Activated naive CD4-positive, alpha-beta T cell treated with anti-CD3 and anti-CD28 coated beads, Interleukin-2, amount 50 U/mL, for 24 hours (primary cell): ENCODE measurements at regions not wholly inside any gene's neighbourhood (a gene's known extent, or its start where the extent isn't known, plus 50 kb on each side); places are given as distances from the start of the nearest gene placed in this dataset.
"Not testable (repeated sequence)": the region's sequence is repeated elsewhere in the genome, so short reads cannot be mapped to it uniquely, and the experiment has no call there.

Source experiments
- H3K27ac Mint-ChIP-seq: one replicate; pipeline ENCODE4 v1.8.0; 2021; ENCODE audit warnings: mild to moderate bottlenecking, mixed read lengths
- H3K27me3 Mint-ChIP-seq: one replicate; pipeline ENCODE4 v1.8.0; 2021; ENCODE audit warnings: mixed read lengths
- H3K36me3 Mint-ChIP-seq: one replicate; pipeline ENCODE4 v1.8.0; 2021; ENCODE audit warnings: mixed read lengths
- H3K4me1 Mint-ChIP-seq: one replicate; pipeline ENCODE4 v1.8.0; 2021; ENCODE audit warnings: mixed read lengths
- H3K4me3 Mint-ChIP-seq: one replicate; pipeline ENCODE4 v1.8.0; 2021; ENCODE audit warnings: mild to moderate bottlenecking, mixed read lengths
- H3K9me3 Mint-ChIP-seq: one replicate; pipeline ENCODE4 v1.8.0; 2021; ENCODE audit warnings: mixed read lengths

- H3K9me3 Mint-ChIP-seq, result peaks cover 4% of the 10 kb centered on the region
- peaks cover 1% of the 10 kb centered on the region for H3K36me3 Mint-ChIP-seq
- H3K27me3 Mint-ChIP-seq, result peaks cover 2% of the 10 kb centered on the region
- peaks cover 14% of the 10 kb centered on the region for H3K4me1 Mint-ChIP-seq
- H3K27ac Mint-ChIP-seq, result no peak overlapping the region
- no peak overlapping the region for H3K4me3 Mint-ChIP-seq
Observed at GRCh38 chr10:4240608-4241197, 455.7 kb upstream of the KLF6 start.

- H3K27ac Mint-ChIP-seq, result no peak overlapping the region
- H3K36me3 Mint-ChIP-seq, result no peaks in the 10 kb centered on the region
- peaks cover 17% of the 10 kb centered on the region for H3K4me1 Mint-ChIP-seq
- no peaks in the 10 kb centered on the region for H3K27me3 Mint-ChIP-seq
- H3K9me3 Mint-ChIP-seq, result peaks cover 4% of the 10 kb centered on the region
- H3K4me3 Mint-ChIP-seq, result no peak overlapping the region
Observed at GRCh38 chr10:4239186-4239585, 454.2 kb upstream of the KLF6 start.

DNA sequence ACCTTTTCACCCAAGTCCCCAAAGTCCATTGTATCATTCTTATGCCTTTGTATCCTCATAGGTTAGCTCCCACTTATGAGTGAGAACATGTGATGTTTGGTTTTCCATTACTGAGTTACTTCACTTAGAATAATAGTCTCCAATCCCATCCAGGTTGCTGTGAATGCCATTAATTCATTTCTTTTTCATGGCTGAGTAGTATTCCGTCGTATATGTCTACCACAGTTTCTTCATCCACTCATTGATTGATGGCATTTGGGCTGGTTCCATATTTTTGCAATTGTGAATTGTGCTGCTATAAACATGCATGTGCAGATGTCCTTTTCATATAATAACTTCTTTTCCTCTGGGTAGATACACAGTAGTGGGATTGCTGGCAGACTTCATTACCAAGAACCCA, 451.9 kb upstream of the KLF6 start:
- not testable (repeated sequence) for H3K4me3 Mint-ChIP-seq, H3K4me1 Mint-ChIP-seq, H3K27ac Mint-ChIP-seq, H3K27me3 Mint-ChIP-seq, H3K36me3 Mint-ChIP-seq, H3K9me3 Mint-ChIP-seq

GRCh38 chr10:4234661-4235060, 449.7 kb upstream of the KLF6 start:
- H3K4me3 Mint-ChIP-seq, result no peak overlapping the region
- H3K27ac Mint-ChIP-seq, result peak overlapping the region; percentile 43

GRCh38 chr10:4231439-4231838, 446.4 kb upstream of the KLF6 start:
- Mint-ChIP-seq H3K9me3 (no peaks in the 10 kb centered on the region), H3K4me1 (peaks cover 8% of the 10 kb centered on the region), H3K27ac (no peak overlapping the region), H3K4me3 (no peak overlapping the region), H3K27me3 (no peaks in the 10 kb centered on the region), H3K36me3 (no peaks in the 10 kb centered on the region)

More at GRCh38 chr10:4234661-4235060, 449.7 kb upstream of the KLF6 start:
- Mint-ChIP-seq H3K27me3 (no peaks in the 10 kb centered on the region), H3K9me3 (peaks cover 4% of the 10 kb centered on the region), H3K36me3 (no peaks in the 10 kb centered on the region), H3K4me1 (peaks cover 8% of the 10 kb centered on the region)

- H3K27me3 Mint-ChIP-seq, result no peaks in the 10 kb centered on the region
- H3K4me3 Mint-ChIP-seq, result no peak overlapping the region
- H3K9me3 Mint-ChIP-seq, result no peaks in the 10 kb centered on the region
- H3K4me1 Mint-ChIP-seq, result peaks cover 8% of the 10 kb centered on the region
- no peak overlapping the region for H3K27ac Mint-ChIP-seq
- H3K36me3 Mint-ChIP-seq, result no peaks in the 10 kb centered on the region
Observed at GRCh38 chr10:4230036-4230435, 445.0 kb upstream of the KLF6 start.

- Mint-ChIP-seq H3K4me1 (peaks cover 4% of the 10 kb centered on the region), H3K4me3 (no peak overlapping the region), H3K36me3 (no peaks in the 10 kb centered on the region), H3K27me3 (no peaks in the 10 kb centered on the region), H3K27ac (no peak overlapping the region), H3K9me3 (no peaks in the 10 kb centered on the region)
Observed at GRCh38 chr10:4229106-4229505, 444.1 kb upstream of the KLF6 start.

GRCh38 chr10:4227586-4227985, 442.6 kb upstream of the KLF6 start:
- Mint-ChIP-seq H3K27ac (no peak overlapping the region), H3K36me3 (no peaks in the 10 kb centered on the region), H3K9me3 (no peaks in the 10 kb centered on the region), H3K27me3 (no peaks in the 10 kb centered on the region), H3K4me1 (peaks cover 4% of the 10 kb centered on the region), H3K4me3 (no peak overlapping the region)

- no peaks in the 10 kb centered on the region for H3K9me3 Mint-ChIP-seq
Observed at GRCh38 chr10:4226941-4227540, 442.0 kb upstream of the KLF6 start.

DNA sequence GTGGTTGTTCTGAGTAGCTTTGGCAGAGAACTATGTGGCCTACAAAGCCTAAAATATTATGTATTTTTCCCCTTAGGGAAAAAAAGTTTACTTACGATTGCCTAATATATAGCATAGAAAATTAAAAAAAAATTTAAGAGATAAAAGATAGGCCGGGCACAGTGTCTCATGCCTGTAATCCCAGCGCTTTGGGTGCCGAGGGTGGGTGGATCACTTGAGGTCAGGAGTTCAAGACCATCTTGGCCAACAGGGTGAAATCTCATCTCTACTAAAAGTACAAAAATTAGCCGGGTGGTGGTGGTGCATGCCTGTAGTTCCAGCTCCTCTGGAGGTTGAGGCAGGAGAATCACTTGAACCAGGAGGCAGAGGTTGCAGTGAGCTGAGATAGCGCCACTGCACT, 439.2 kb upstream of the KLF6 start:
- Mint-ChIP-seq H3K36me3 (no peaks in the 10 kb centered on the region), H3K4me3 (no peak overlapping the region), H3K27ac (no peak overlapping the region), H3K9me3 (no peaks in the 10 kb centered on the region), H3K4me1 (peaks cover 12% of the 10 kb centered on the region), H3K27me3 (no peaks in the 10 kb centered on the region)

More at GRCh38 chr10:4226941-4227540, 442.0 kb upstream of the KLF6 start:
- H3K27me3 Mint-ChIP-seq, result no peaks in the 10 kb centered on the region
- H3K4me1 Mint-ChIP-seq, result peaks cover under 1% of the 10 kb centered on the region
- no peaks in the 10 kb centered on the region for H3K36me3 Mint-ChIP-seq
- no peak overlapping the region for H3K4me3 Mint-ChIP-seq
- H3K27ac Mint-ChIP-seq, result no peak overlapping the region

DNA sequence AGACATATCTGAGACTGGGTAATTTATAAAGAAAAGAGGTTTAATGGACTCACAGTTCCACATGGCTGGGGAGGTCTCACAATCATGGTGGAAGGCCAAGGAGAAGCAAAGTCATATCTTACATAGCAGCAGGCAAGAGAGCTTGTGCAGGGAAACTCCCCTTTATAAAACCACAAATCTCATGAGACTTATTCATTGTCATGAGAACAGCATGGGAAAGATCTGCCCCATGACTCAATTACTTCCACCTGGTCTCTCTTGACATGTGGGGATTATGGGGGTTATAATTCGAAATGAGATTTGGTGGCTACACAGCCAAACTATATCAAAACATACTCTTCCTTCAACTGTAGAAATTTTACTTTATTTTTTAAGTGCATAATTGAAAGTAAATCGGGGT, 436.3 kb upstream of the KLF6 start:
- Mint-ChIP-seq H3K27ac (peak overlapping the region; percentile 71), H3K4me1 (peaks cover 16% of the 10 kb centered on the region)
- not testable (repeated sequence) for H3K4me3 Mint-ChIP-seq, H3K9me3 Mint-ChIP-seq, H3K27me3 Mint-ChIP-seq, H3K36me3 Mint-ChIP-seq

DNA sequence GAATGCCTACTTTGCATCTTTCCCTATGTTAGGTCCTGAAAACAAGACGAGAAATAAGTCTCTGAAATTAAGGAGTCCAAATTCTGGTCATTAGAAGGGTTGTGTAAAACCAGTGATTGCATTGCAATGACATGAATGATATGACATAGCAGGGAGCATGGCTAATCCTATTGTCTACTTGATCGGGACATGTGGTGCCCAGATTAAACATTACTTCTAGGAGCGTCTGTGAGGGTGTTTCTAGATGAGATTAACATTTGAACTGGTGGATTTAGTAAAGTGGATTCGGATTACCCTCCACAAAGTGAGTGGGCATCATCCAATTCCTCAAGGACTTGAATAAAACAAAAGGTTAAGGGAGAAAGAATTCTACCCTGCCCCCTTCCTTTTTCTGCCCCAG, 434.9 kb upstream of the KLF6 start:
- Mint-ChIP-seq H3K27me3 (no peaks in the 10 kb centered on the region), H3K9me3 (no peaks in the 10 kb centered on the region), H3K4me3 (no peak overlapping the region), H3K27ac (no peak overlapping the region), H3K36me3 (peaks cover 2% of the 10 kb centered on the region), H3K4me1 (peaks cover 24% of the 10 kb centered on the region)

- no peak overlapping the region for H3K4me3 Mint-ChIP-seq
- no peaks in the 10 kb centered on the region for H3K27me3 Mint-ChIP-seq
- no peak overlapping the region for H3K27ac Mint-ChIP-seq
- H3K4me1 Mint-ChIP-seq, result peaks cover 24% of the 10 kb centered on the region
- H3K9me3 Mint-ChIP-seq, result no peaks in the 10 kb centered on the region
- H3K36me3 Mint-ChIP-seq, result peaks cover 2% of the 10 kb centered on the region
Observed at GRCh38 chr10:4217653-4218052, 432.6 kb upstream of the KLF6 start.

GRCh38 chr10:4217187-4217586, 432.2 kb upstream of the KLF6 start:
- Mint-ChIP-seq H3K4me3 (no peak overlapping the region), H3K9me3 (no peaks in the 10 kb centered on the region), H3K4me1 (peaks cover 24% of the 10 kb centered on the region), H3K36me3 (peaks cover 2% of the 10 kb centered on the region), H3K27me3 (no peaks in the 10 kb centered on the region), H3K27ac (peak overlapping the region; percentile 26)

- peaks cover 2% of the 10 kb centered on the region for H3K36me3 Mint-ChIP-seq
- H3K9me3 Mint-ChIP-seq, result no peaks in the 10 kb centered on the region
- H3K27me3 Mint-ChIP-seq, result no peaks in the 10 kb centered on the region
- H3K27ac Mint-ChIP-seq, result no peak overlapping the region
- no peak overlapping the region for H3K4me3 Mint-ChIP-seq
- H3K4me1 Mint-ChIP-seq, result peaks cover 24% of the 10 kb centered on the region
Observed at GRCh38 chr10:4216726-4217125, 431.7 kb upstream of the KLF6 start.

GRCh38 chr10:4215963-4216575, 431.1 kb upstream of the KLF6 start:
- no peaks in the 10 kb centered on the region for H3K9me3 Mint-ChIP-seq
- H3K4me3 Mint-ChIP-seq, result no peak overlapping the region
- peaks cover 2% of the 10 kb centered on the region for H3K36me3 Mint-ChIP-seq
- H3K4me1 Mint-ChIP-seq, result peaks cover 18% of the 10 kb centered on the region
- no peaks in the 10 kb centered on the region for H3K27me3 Mint-ChIP-seq
- peak overlapping the region; percentile 30 for H3K27ac Mint-ChIP-seq
